Thyroid gland (tissue), 4 donors: ENCODE measurements at regions not wholly inside any gene's neighbourhood (a gene's known extent, or its start where the extent isn't known, plus 50 kb on each side); places are given as distances from the start of the nearest gene placed in this dataset.

Experiments
- CTCF ChIP-seq, 6 experiments: fragments of 200-600 bp in 3 of 6; fragments of 450-650 bp in 3 of 6; sonication (generic) in 3 of 6; IDR thresholded peaks; one replicate each; pipeline ENCODE4 v1.5.1; 2016 to 2019; ENCODE audit warnings: antibody characterized with exemption in 6 of 6, mild to moderate bottlenecking in 2 of 6, inconsistent platforms in 1 of 6, moderate library complexity in 1 of 6
- POLR2A ChIP-seq, 2 donors: fragments of 450-650 bp; IDR thresholded peaks; one replicate each; pipeline ENCODE4 v1.6.1; 2017; ENCODE audit warnings: antibody characterized with exemption in 2 of 2, mild to moderate bottlenecking in 2 of 2, moderate library complexity in 1 of 2

- TF ChIP-seq POLR2A (IDR thresholded peaks at IDR 0.05) = no peak
- TF ChIP-seq CTCF (IDR thresholded peaks at IDR 0.05) = no peak
Observed at GRCh38 chr6:168871642-168872315, 381.9 kb downstream of the THBS2 start.
